Activated CD4-positive, alpha-beta T cell treated with anti-CD3 and anti-CD28 coated beads for 4 hours (primary cell): ENCODE measurements at regions not wholly inside any gene's neighbourhood (a gene's known extent, or its start where the extent isn't known, plus 50 kb on each side); places are given as distances from the start of the nearest gene placed in this dataset.

Source experiments
- DNase-seq, 2 donors: peaks; one replicate each; pipeline ENCODE4 v3.0.0-alpha.2; 2020

- DNase-seq = no peak
Measured at GRCh38 chr1:209368864-209369598, 214.5 kb upstream of the CAMK1G start.

- no peak for DNase-seq
Measured at GRCh38 chr1:209370241-209370995, 213.1 kb upstream of the CAMK1G start.

GRCh38 chr1:209375097-209375496 is 208.4 kb upstream of the CAMK1G start:
- no peak for DNase-seq

GRCh38 chr1:209375671-209376365 is 207.7 kb upstream of the CAMK1G start:
- no peak for DNase-seq

- no peak for DNase-seq
Measured at GRCh38 chr1:209376774-209377173, 206.7 kb upstream of the CAMK1G start.

GRCh38 chr1:209377995-209378394 is 205.5 kb upstream of the CAMK1G start:
- no peak for DNase-seq

- DNase-seq = no peak
Measured at GRCh38 chr1:209379280-209379679, 204.2 kb upstream of the CAMK1G start.

GRCh38 chr1:209380420-209380819 is 203.1 kb upstream of the CAMK1G start:
- DNase-seq = no peak

- no peak for DNase-seq
Measured at GRCh38 chr1:209382231-209383100, 201.0 kb upstream of the CAMK1G start.

GRCh38 chr1:209383422-209383821 is 200.1 kb upstream of the CAMK1G start:
- no peak for DNase-seq

GRCh38 chr1:209383907-209384709 is 199.4 kb upstream of the CAMK1G start:
- DNase-seq = no peak

GRCh38 chr1:209384710-209385550 is 198.6 kb upstream of the CAMK1G start:
- no peak for DNase-seq

GRCh38 chr1:209386156-209386555 is 197.4 kb upstream of the CAMK1G start:
- no peak for DNase-seq

- DNase-seq = no peak
Measured at GRCh38 chr1:209387271-209387968, 196.1 kb upstream of the CAMK1G start.

GRCh38 chr1:209387969-209388329 is 195.6 kb upstream of the CAMK1G start:
- no peak for DNase-seq

GRCh38 chr1:209388358-209388757 is 195.2 kb upstream of the CAMK1G start:
- DNase-seq = no peak

- DNase-seq = no peak
Measured at GRCh38 chr1:209389258-209389657, 194.3 kb upstream of the CAMK1G start.

- DNase-seq = no peak
Measured at GRCh38 chr1:209389975-209390374, 193.5 kb upstream of the CAMK1G start.

- DNase-seq = no peak
Measured at GRCh38 chr1:209390764-209391163, 192.8 kb upstream of the CAMK1G start.

GRCh38 chr1:209391792-209392191 is 191.7 kb upstream of the CAMK1G start:
- DNase-seq = no peak
